Neural crest cell (in vitro differentiated cells): ENCODE measurements at regions not wholly inside any gene's neighbourhood (a gene's known extent, or its start where the extent isn't known, plus 50 kb on each side); places are given as distances from the start of the nearest gene placed in this dataset.

Source experiments
- DNase-seq: peaks from one replicate; pipeline ENCODE4 v3.0.0; 2021; ENCODE audit warnings: low read depth, mixed read lengths, low spot score
- H3K27ac Mint-ChIP-seq: one replicate; pipeline ENCODE4 v1.8.0; 2021; ENCODE audit warnings: mild to moderate bottlenecking, mixed read lengths; ENCODE audit not compliant: unreplicated experiment
- H3K27me3 Mint-ChIP-seq: 2 replicates; pipeline ENCODE4 v1.8.0; 2021; ENCODE audit warnings: low read depth, mild to moderate bottlenecking, mixed read lengths
- H3K36me3 Mint-ChIP-seq: 2 replicates; pipeline ENCODE4 v1.8.0; 2021; ENCODE audit warnings: low read depth, mild to moderate bottlenecking, mixed read lengths
- H3K4me1 Mint-ChIP-seq: 2 replicates; pipeline ENCODE4 v1.8.0; 2021; ENCODE audit warnings: mixed read lengths
- H3K4me3 Mint-ChIP-seq: one replicate; pipeline ENCODE4 v1.8.0; 2021; ENCODE audit warnings: mild to moderate bottlenecking, mixed read lengths
- H3K9me3 Mint-ChIP-seq: 2 replicates; pipeline ENCODE4 v1.8.0; 2021; ENCODE audit warnings: mixed read lengths
- CTCF ChIP-seq: fragments of 200-600 bp; sonication (generic); conservative IDR thresholded peaks from 2 replicates; pipeline ENCODE4 v1.5.0; 2021; ENCODE audit warnings: antibody characterized with exemption, mild to moderate bottlenecking

DNA sequence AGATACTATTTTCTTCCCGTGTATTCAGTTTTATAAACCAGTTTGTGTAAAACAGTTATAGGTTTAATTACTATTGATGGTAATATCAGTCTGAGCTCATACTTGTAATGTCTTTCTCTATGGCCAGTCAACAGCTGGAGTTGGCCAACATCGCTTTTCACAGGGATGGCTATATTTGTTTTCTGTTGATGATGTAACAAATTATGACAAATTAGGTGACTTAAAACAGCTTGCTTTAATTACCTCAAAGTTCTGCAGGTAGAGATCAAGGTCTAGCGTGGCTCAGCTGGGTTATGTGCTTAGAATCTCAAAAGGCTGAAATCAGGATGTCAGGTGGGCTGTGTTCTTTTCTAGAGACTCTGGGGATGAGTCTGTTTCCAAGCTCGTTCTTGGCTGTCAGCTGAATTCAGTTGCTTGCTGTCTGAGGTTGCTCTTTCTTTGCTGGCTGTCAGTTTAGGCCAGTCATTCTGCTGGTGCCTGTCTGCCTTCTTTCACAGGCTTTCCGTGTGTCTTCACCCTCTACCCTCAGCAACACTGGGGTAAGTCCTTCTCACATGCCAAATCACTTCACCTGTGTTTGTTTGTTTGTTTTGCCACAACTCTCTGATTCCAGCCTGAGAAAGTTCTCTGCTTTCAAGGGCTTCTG, 370.2 kb upstream of the E2F7 start:
- H3K9me3 Mint-ChIP-seq, result no peaks in the 10 kb centered on the region
- peaks cover 8% of the 10 kb centered on the region for H3K4me1 Mint-ChIP-seq
- no peak overlapping the region for H3K27ac Mint-ChIP-seq
- H3K4me3 Mint-ChIP-seq, result no peak overlapping the region
- DNase-seq, result no peak
- H3K36me3 Mint-ChIP-seq, result no peaks in the 10 kb centered on the region
- no peaks in the 10 kb centered on the region for H3K27me3 Mint-ChIP-seq
- TF ChIP-seq CTCF, result no peak

- no peaks in the 10 kb centered on the region for H3K9me3 Mint-ChIP-seq
- H3K4me1 Mint-ChIP-seq, result peaks cover 8% of the 10 kb centered on the region
- H3K36me3 Mint-ChIP-seq, result no peaks in the 10 kb centered on the region
- H3K27me3 Mint-ChIP-seq, result no peaks in the 10 kb centered on the region
- H3K4me3 Mint-ChIP-seq, result no peak overlapping the region
- H3K27ac Mint-ChIP-seq, result no peak overlapping the region
- no peak for TF ChIP-seq CTCF
- DNase-seq, result no peak
Measured at GRCh38 chr12:77433799-77434198, 368.4 kb upstream of the E2F7 start.

DNA sequence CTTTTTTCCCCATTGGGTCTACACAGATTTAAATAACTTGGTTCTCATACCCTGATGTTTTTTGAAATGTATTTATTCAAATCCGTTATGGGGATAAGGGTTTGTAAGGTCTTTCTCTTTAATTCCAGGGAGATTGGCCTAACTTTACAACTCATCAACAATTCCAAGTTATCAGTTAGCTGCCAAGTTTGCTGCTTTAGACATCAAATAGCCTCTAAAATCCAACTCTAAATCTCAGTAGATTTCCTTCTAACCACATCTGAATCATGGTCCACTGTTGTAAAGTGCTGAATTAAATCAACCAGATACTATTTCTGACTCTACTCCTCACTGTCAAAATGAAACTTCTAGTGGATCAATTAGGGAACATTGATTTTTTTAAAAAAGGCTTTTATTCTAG, 364.1 kb upstream of the E2F7 start:
- Mint-ChIP-seq H3K27ac (no peak overlapping the region), H3K9me3 (peaks cover 2% of the 10 kb centered on the region), H3K4me3 (no peak overlapping the region), H3K4me1 (peaks cover 8% of the 10 kb centered on the region), H3K36me3 (peaks cover 7% of the 10 kb centered on the region), H3K27me3 (no peaks in the 10 kb centered on the region)
- TF ChIP-seq CTCF, result no peak
- DNase-seq, result no peak

- Mint-ChIP-seq H3K4me1 (peaks cover 4% of the 10 kb centered on the region), H3K4me3 (no peak overlapping the region), H3K27me3 (no peaks in the 10 kb centered on the region), H3K36me3 (peaks cover 7% of the 10 kb centered on the region), H3K9me3 (peaks cover 2% of the 10 kb centered on the region), H3K27ac (no peak overlapping the region)
- DNase-seq, result no peak
- no peak for TF ChIP-seq CTCF
Measured at GRCh38 chr12:77421152-77421551, 355.8 kb upstream of the E2F7 start.

DNA sequence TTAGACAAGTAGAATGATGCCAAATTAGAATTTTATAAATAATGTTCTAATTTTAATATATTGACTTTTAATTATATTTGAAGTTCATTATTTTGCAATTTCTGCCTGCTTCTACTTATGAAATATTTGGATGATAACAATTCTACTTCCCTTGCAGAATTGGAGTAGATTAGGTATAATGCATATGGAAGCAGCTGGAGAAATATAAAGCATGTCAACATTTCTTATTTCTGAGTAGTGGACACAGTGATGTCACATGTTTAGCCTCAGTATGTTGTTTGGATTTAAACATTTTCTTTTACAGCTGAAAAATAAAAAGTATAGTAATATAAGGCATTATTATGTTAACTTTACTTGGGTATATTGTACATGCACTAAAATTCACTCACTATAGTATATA, 344.2 kb upstream of the E2F7 start:
- no peaks in the 10 kb centered on the region for H3K9me3 Mint-ChIP-seq
- no peaks in the 10 kb centered on the region for H3K27me3 Mint-ChIP-seq
- no peak overlapping the region for H3K4me3 Mint-ChIP-seq
- DNase-seq, result no peak
- no peaks in the 10 kb centered on the region for H3K4me1 Mint-ChIP-seq
- H3K27ac Mint-ChIP-seq, result no peak overlapping the region
- TF ChIP-seq CTCF, result no peak
- H3K36me3 Mint-ChIP-seq, result no peaks in the 10 kb centered on the region
